Omental fat pad (tissue), 3 donors: ENCODE measurements at regions not wholly inside any gene's neighbourhood (a gene's known extent, or its start where the extent isn't known, plus 50 kb on each side); places are given as distances from the start of the nearest gene placed in this dataset.

Experiments
- ATAC-seq: fragments of 150-250 bp; one replicate; pipeline ENCODE4 v1.9.1; 2016; ENCODE audit warnings: mild to moderate bottlenecking, moderate library complexity; ENCODE audit not compliant: low FRiP score
- DNase-seq: peaks from one replicate; pipeline ENCODE4 v3.0.0-alpha.2; 2019; ENCODE audit warnings: low spot score
- CTCF ChIP-seq, 3 donors: fragments of 450-650 bp; IDR thresholded peaks; one replicate each; pipeline ENCODE4 v1.5.1; 2016 to 2017; ENCODE audit warnings: antibody characterized with exemption in 3 of 3, mild to moderate bottlenecking in 3 of 3, moderate library complexity in 2 of 3

- DNase-seq (no peak), ATAC-seq (no peak)
- TF ChIP-seq CTCF (IDR thresholded peaks at IDR 0.05) = no peak
Observed at GRCh38 chr6:156689656-156690055, 87.5 kb upstream of the ARID1B start.

DNA sequence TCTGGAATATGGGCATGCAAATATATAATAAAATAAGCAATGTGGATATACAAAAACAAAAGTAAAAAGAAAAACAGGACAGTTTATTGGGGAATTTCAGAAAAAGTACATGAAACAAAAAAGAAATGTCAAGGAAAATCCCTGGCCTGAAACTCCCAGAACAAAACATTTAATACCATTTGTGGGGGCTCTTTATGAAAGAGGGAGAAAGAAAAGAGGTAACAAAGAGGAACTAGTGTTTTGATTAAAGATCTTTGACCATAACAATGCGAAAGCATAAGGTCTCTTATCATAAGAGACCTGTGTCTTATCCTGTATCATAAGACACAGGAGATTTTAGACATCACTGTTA, 88.6 kb upstream of the ARID1B start:
- no peak for TF ChIP-seq CTCF (IDR thresholded peaks at IDR 0.05)
- DNase-seq = no peak
- ATAC-seq = no peak

DNA sequence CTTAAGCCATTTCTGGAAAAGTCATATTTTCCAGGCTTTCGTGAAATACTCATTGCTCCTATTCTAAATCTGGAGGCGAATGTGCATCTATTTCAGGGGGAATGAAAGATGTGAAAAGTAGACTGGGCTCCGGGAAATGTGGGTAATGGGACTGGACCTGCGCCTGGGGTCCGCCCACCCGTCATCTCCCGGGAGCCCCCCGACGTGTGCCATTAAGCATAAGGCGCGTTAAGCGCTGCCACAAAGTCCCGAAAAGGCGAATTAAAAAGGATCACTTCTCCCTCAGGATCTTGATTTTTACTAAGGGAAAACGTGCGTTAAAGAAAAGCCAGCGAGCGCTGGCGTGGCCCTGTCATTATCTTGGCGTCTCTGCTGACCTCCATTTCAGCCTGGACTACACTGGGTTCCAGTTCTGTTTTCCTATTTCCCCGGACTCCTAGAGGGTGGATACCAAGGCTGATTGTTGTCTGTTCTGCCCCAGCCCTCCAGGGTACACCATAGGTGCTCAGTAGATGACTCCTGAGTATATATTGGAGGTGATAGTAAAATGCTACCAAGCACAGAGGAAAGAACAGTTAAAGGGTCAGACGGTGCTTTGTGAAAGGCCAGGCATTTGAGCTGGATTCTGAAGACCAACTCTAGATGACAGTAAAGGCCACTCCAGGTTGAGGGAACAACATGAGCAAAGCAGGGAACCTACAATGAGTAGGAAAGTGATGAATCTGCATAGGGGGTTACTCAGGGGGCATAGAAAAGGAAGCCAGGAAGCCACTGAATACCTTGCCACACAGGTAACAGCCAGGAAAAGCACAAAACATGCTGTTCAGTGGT, 89.2 kb upstream of the ARID1B start:
- no peak for ATAC-seq
- TF ChIP-seq CTCF (IDR thresholded peaks at IDR 0.05) = no peak

DNA sequence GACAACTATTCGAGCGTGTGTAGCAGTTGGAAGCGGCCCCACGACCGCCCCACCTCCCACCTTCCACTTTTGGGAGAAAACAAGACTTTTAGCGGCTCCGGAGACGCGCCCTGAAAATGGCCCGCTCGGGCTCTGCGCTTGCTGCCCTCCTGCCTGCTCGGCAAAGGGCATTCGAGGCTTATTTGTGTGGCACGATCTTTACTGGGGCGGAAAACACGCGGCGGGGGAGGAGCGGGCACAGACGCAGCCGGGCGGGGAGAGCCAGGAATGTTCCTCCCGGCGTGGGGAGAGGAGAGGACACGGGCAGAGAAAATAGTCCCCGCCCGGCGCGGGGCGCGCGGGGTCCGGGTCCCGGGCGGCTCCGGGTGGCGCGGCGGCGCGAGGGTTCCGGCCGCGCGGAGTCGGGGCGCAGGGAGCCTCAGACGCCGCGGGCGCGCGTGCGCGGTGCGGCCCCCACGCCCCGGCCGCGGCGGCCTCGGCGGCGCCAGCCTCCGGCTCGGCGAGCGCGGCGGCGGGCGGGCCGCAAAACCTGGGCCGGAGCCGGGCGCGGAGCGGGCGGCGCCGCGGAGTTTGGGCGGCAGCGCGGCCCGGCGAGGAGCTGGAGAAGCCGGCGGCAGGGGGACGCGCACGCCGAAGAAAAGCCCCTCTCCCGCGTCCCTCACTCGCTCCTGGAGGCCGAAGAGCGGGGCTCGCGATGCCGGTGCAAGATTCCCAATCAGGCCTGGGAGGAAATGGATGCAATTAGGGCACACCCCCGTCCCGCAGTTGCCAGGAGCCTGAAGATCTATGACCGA, 90.0 kb upstream of the ARID1B start:
- no peak for TF ChIP-seq CTCF (IDR thresholded peaks at IDR 0.05)
- peak; percentile 45 for DNase-seq
- ATAC-seq = peak; percentile 98

More for the DNA sequence above, 89.2 kb upstream of the ARID1B start:
- no peak for DNase-seq

- TF ChIP-seq CTCF (IDR thresholded peaks at IDR 0.05) = no peak
- ATAC-seq (peak; percentile 35), DNase-seq (no peak)
Observed at GRCh38 chr6:156686301-156686994, 90.7 kb upstream of the ARID1B start.

- no peak for ATAC-seq
Observed at GRCh38 chr6:156685823-156686222, 91.4 kb upstream of the ARID1B start.

More at GRCh38 chr6:156685823-156686222, 91.4 kb upstream of the ARID1B start:
- no peak for TF ChIP-seq CTCF (IDR thresholded peaks at IDR 0.05)
- no peak for DNase-seq
